ENCODE measurements at regions not wholly inside any gene's neighbourhood (a gene's known extent, or its start where the extent isn't known, plus 50 kb on each side); places are given as distances from the start of the nearest gene placed in this dataset.

GRCh38 chr19:29364999-29365398 lies 152.0 kb upstream of the UQCRFS1 start:
- TF ChIP-seq CTCF (IDR thresholded peaks at IDR 0.05; ENCODE audit: poor library complexity, severe bottlenecking) (no peak), POLR2AphosphoS5 (IDR thresholded peaks at IDR 0.05) (no peak), EP300 (conservative IDR thresholded peaks at IDR 0.05; ENCODE audit: poor library complexity, severe bottlenecking) (no peak), SMC3 (conservative IDR thresholded peaks at IDR 0.05; ENCODE audit: poor library complexity) (no peak)

Data from neural cell (in vitro differentiated cells).